Smooth muscle cell (in vitro differentiated cells): ENCODE measurements at regions not wholly inside any gene's neighbourhood (a gene's known extent, or its start where the extent isn't known, plus 50 kb on each side); places are given as distances from the start of the nearest gene placed in this dataset.
A peak's percentile ranks its signal among the peaks of the same experiment; 100 is the strongest.

ENCODE experiments used
- DNase-seq: peaks from one replicate; lab custom pipeline; 2025; ENCODE audit not compliant: unreplicated experiment; lab: John Stamatoyannopoulos, UW
- H2AFZ ChIP-seq: fragments of 200-600 bp; sonication (generic); 2 replicates; pipeline ENCODE4 v1.6.0; 2016; ENCODE audit warnings: antibody characterized with exemption, low read depth, mild to moderate bottlenecking
- H3F3A ChIP-seq: fragments of 200-600 bp; sonication (generic); 2 replicates; pipeline ENCODE4 v1.6.0; 2017; ENCODE audit warnings: antibody characterized with exemption, low read depth
- H3K27ac ChIP-seq: fragments of 200-600 bp; sonication (generic); 2 replicates; pipeline ENCODE4 v1.5.1; 2016; ENCODE audit warnings: low read depth, mild to moderate bottlenecking
- H3K27me3 ChIP-seq: fragments of 200-600 bp; sonication (generic); 2 replicates; pipeline ENCODE4 v1.6.1; 2016; ENCODE audit warnings: low read depth, mild to moderate bottlenecking
- H3K36me3 ChIP-seq: fragments of 200-600 bp; sonication (generic); 2 replicates; pipeline ENCODE4 v1.5.1; 2016; ENCODE audit warnings: low read depth
- H3K4me1 ChIP-seq: fragments of 200-600 bp; sonication (generic); 2 replicates; pipeline ENCODE4 v1.5.1; 2016; ENCODE audit warnings: low read depth
- H3K4me2 ChIP-seq: fragments of 200-600 bp; sonication (generic); 2 replicates; pipeline ENCODE4 v1.6.0; 2016; ENCODE audit warnings: mild to moderate bottlenecking
- H3K4me3 ChIP-seq: fragments of 200-600 bp; sonication (generic); 2 replicates; pipeline ENCODE4 v1.5.1; 2016; ENCODE audit warnings: mild to moderate bottlenecking
- H3K79me2 ChIP-seq: fragments of 200-600 bp; sonication (generic); 2 replicates; pipeline ENCODE4 v1.6.0; 2016; ENCODE audit warnings: low read depth, mild to moderate bottlenecking
- H3K9ac ChIP-seq: fragments of 200-600 bp; sonication (generic); 2 replicates; pipeline ENCODE4 v1.6.0; 2016; ENCODE audit warnings: low read depth
- H3K9me3 ChIP-seq: fragments of 200-600 bp; sonication (generic); replicated peaks from 2 replicates; pipeline ENCODE4 v1.5.1; 2016; ENCODE audit warnings: low read depth
- H4K20me1 ChIP-seq: fragments of 200-600 bp; sonication (generic); 2 replicates; pipeline ENCODE4 v1.6.0; 2016; ENCODE audit warnings: low read depth
- CTCF ChIP-seq: fragments of 200-600 bp; sonication (generic); IDR thresholded peaks from 2 replicates; pipeline ENCODE4 v1.5.1; 2017; ENCODE audit warnings: borderline replicate concordance, mild to moderate bottlenecking, antibody characterized with exemption; ENCODE audit not compliant: insufficient read depth, poor library complexity, severe bottlenecking
- WGBS: methylation state at CpG from one replicate; pipeline ENCODE4 v1.1.7; 2016; ENCODE audit warnings: low lambda C conversion rate; 5-methylcytosine and 5-hydroxymethylcytosine counted together

GRCh38 chr3:194844046-194844445 lies 158.4 kb downstream of the FAM43A start:
- no peak overlapping the region for H2AFZ ChIP-seq
- peak overlapping the region; percentile 84 for H3K27ac ChIP-seq
- no peak for TF ChIP-seq CTCF
- peak overlapping the region; percentile 26 for H3K9ac ChIP-seq
- H3K4me1 ChIP-seq = peaks cover 5% of the 10 kb centered on the region
- 91% methylated on average over 3 of the region's 3 CpGs for WGBS
- no peaks in the 10 kb centered on the region for H3K9me3 ChIP-seq
- no peak for DNase-seq
- H3K4me2 ChIP-seq = peak overlapping the region; percentile 54
- H3K27me3 ChIP-seq = no peaks in the 10 kb centered on the region
- H3F3A ChIP-seq = peaks cover 6% of the 10 kb centered on the region
- no peaks in the 10 kb centered on the region for H3K79me2 ChIP-seq
- no peak overlapping the region for H3K4me3 ChIP-seq
- H4K20me1 ChIP-seq = no peaks in the 10 kb centered on the region
- no peaks in the 10 kb centered on the region for H3K36me3 ChIP-seq

GRCh38 chr3:194849166-194849875 lies 163.6 kb downstream of the FAM43A start:
- Histone ChIP-seq H3F3A (no peaks in the 10 kb centered on the region), H3K36me3 (no peaks in the 10 kb centered on the region), H3K4me1 (no peaks in the 10 kb centered on the region), H3K9ac (no peak overlapping the region), H3K4me3 (no peak overlapping the region), H3K4me2 (no peak overlapping the region), H4K20me1 (no peaks in the 10 kb centered on the region), H3K9me3 (no peaks in the 10 kb centered on the region), H2AFZ (no peak overlapping the region), H3K27me3 (no peaks in the 10 kb centered on the region), H3K79me2 (no peaks in the 10 kb centered on the region), H3K27ac (peak overlapping the region; percentile 39)
- 51% methylated on average over 6 of the region's 6 CpGs for WGBS
- DNase-seq = no peak
- no peak for TF ChIP-seq CTCF

GRCh38 chr3:194851254-194851653 lies 165.6 kb downstream of the FAM43A start:
- no peak overlapping the region for H3K27ac ChIP-seq
- no peaks in the 10 kb centered on the region for H3K9me3 ChIP-seq
- H3K36me3 ChIP-seq = no peaks in the 10 kb centered on the region
- no peaks in the 10 kb centered on the region for H3F3A ChIP-seq
- TF ChIP-seq CTCF = no peak
- WGBS = 92% methylated on average over 5 of the region's 5 CpGs
- no peak overlapping the region for H3K4me2 ChIP-seq
- no peak overlapping the region for H3K4me3 ChIP-seq
- no peaks in the 10 kb centered on the region for H3K4me1 ChIP-seq
- H3K27me3 ChIP-seq = no peaks in the 10 kb centered on the region
- no peaks in the 10 kb centered on the region for H4K20me1 ChIP-seq
- H3K79me2 ChIP-seq = no peaks in the 10 kb centered on the region
- DNase-seq = no peak
- H2AFZ ChIP-seq = no peak overlapping the region
- H3K9ac ChIP-seq = no peak overlapping the region

GRCh38 chr3:194851941-194852340 lies 166.3 kb downstream of the FAM43A start:
- no peak for TF ChIP-seq CTCF
- Histone ChIP-seq H3K79me2 (no peaks in the 10 kb centered on the region), H3K4me1 (no peaks in the 10 kb centered on the region), H3K4me2 (no peak overlapping the region), H3K27ac (no peak overlapping the region), H2AFZ (no peak overlapping the region), H3K9ac (no peak overlapping the region), H3F3A (no peaks in the 10 kb centered on the region), H3K36me3 (no peaks in the 10 kb centered on the region), H3K4me3 (no peak overlapping the region), H3K9me3 (no peaks in the 10 kb centered on the region), H4K20me1 (no peaks in the 10 kb centered on the region), H3K27me3 (no peaks in the 10 kb centered on the region)
- WGBS = 92% methylated on average over 5 of the region's 5 CpGs
- no peak for DNase-seq
